ENCODE measurements at regions not wholly inside any gene's neighbourhood (a gene's known extent, or its start where the extent isn't known, plus 50 kb on each side); places are given as distances from the start of the nearest gene placed in this dataset.

DNA sequence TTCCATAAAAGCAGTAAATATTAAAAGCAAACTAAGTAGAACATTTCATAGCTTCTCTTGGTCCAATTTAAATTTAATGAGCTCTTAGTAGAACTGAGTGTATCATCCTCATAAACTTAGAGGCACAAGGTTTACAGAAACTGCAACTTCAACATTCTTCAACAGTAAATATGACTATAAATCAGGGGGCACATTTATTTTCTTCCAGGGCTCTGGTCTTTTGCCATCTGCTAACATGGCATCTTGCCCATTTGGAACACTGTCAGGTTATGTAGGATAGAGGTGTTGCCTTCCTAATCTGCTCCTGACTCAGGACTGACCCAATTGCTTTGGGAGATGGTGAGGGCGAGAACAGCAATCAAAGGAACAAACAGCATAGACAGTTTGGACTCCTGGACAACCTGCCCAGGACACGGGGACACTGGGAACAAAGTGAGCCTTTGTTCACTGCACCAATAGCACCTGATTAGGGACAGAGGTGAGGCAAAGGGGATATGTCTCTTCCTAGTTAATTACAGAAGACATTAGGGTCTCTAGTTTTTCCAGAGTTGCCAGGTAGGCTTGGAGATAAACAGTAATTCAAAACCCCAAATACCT is 610.2 kb upstream of the ROBO2 start:
- TF ChIP-seq, protein P1, sequence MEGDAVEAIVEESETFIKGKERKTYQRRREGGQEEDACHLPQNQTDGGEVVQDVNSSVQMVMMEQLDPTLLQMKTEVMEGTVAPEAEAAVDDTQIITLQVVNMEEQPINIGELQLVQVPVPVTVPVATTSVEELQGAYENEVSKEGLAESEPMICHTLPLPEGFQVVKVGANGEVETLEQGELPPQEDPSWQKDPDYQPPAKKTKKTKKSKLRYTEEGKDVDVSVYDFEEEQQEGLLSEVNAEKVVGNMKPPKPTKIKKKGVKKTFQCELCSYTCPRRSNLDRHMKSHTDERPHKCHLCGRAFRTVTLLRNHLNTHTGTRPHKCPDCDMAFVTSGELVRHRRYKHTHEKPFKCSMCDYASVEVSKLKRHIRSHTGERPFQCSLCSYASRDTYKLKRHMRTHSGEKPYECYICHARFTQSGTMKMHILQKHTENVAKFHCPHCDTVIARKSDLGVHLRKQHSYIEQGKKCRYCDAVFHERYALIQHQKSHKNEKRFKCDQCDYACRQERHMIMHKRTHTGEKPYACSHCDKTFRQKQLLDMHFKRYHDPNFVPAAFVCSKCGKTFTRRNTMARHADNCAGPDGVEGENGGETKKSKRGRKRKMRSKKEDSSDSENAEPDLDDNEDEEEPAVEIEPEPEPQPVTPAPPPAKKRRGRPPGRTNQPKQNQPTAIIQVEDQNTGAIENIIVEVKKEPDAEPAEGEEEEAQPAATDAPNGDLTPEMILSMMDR (IDR thresholded peaks at IDR 0.05): no peak
- TF ChIP-seq POLR2A (IDR thresholded peaks at IDR 0.05; ENCODE audit: low read depth) (no peak), EP300 (IDR thresholded peaks at IDR 0.05) (no peak)

Data from esophagus muscularis mucosa (tissue), 4 donors.